PC-9 (cell line): ENCODE measurements at regions not wholly inside any gene's neighbourhood (a gene's known extent, or its start where the extent isn't known, plus 50 kb on each side); places are given as distances from the start of the nearest gene placed in this dataset.

ENCODE experiments used
- BruUV-seq: library from RNA; stranded (reverse); fragments of 400-500 nt; replicated peaks from 2 replicates; lab custom pipeline; 2021; lab: Mats Ljungman, UMichigan
- CTCF ChIA-PET: fragments of 300-600 bp; sonication (Branson Sonifier 250); formaldehyde crosslinking; loops from one replicate; lab custom pipeline; 2022; ENCODE audit warnings: antibody characterized with exemption; lab: Charles Lee
- POLR2A ChIA-PET: fragments of 300-600 bp; sonication (Branson Sonifier 250); formaldehyde crosslinking; loops from one replicate; lab custom pipeline; 2022; ENCODE audit warnings: antibody characterized with exemption; ENCODE audit not compliant: unreplicated experiment; lab: Charles Lee
- DNase-seq, 2 experiments: peaks; one replicate each; pipeline versions ENCODE4 v3.0.0 to v3.0.0-alpha.2; 2015 to 2022; ENCODE audit warnings: mixed read lengths in 1 of 2
- H2AFZ ChIP-seq: fragments of 200-600 bp; sonication (generic); 2 replicates; pipeline ENCODE4 v1.8.1; 2017; ENCODE audit warnings: antibody characterized with exemption
- H3F3A ChIP-seq: fragments of 200-600 bp; sonication (generic); 2 replicates; pipeline ENCODE4 v1.8.1; 2017; ENCODE audit warnings: antibody characterized with exemption, mild to moderate bottlenecking, low read depth; ENCODE audit not compliant: insufficient read depth
- H3K27ac ChIP-seq: fragments of 200-600 bp; sonication (generic); 2 replicates; pipeline ENCODE4 v1.6.1; 2016; ENCODE audit warnings: mixed run types
- H3K27me3 ChIP-seq: fragments of 200-600 bp; sonication (generic); 2 replicates; pipeline ENCODE4 v1.6.1; 2016; ENCODE audit warnings: low read depth, mixed run types; ENCODE audit not compliant: insufficient read depth
- H3K36me3 ChIP-seq: fragments of 200-600 bp; sonication (generic); 2 replicates; pipeline ENCODE4 v1.6.1; 2016; ENCODE audit warnings: low read depth, mixed run types
- H3K4me1 ChIP-seq: fragments of 200-600 bp; sonication (generic); replicated peaks from 2 replicates; pipeline ENCODE4 v1.6.1; 2016; ENCODE audit warnings: mixed run types; ENCODE audit not compliant: insufficient read depth
- H3K4me2 ChIP-seq: fragments of 200-600 bp; sonication (generic); 2 replicates; pipeline ENCODE4 v1.6.1; 2017; ENCODE audit warnings: mixed run types
- H3K4me3 ChIP-seq: fragments of 200-600 bp; sonication (generic); 2 replicates; pipeline ENCODE4 v1.6.1; 2016; ENCODE audit warnings: mixed run types
- H3K79me2 ChIP-seq: fragments of 200-600 bp; sonication (generic); 2 replicates; pipeline ENCODE4 v1.6.1; 2017; ENCODE audit warnings: low read depth, mixed run types
- H3K9me2 ChIP-seq: fragments of 200-600 bp; sonication (generic); 2 replicates; pipeline ENCODE4 v1.8.1; 2017; ENCODE audit warnings: mild to moderate bottlenecking; ENCODE audit not compliant: insufficient read depth
- H3K9me3 ChIP-seq: fragments of 200-600 bp; sonication (generic); 2 replicates; pipeline ENCODE4 v1.8.1; 2016; ENCODE audit warnings: low read depth; ENCODE audit not compliant: insufficient read depth
- H4K20me1 ChIP-seq: fragments of 200-600 bp; sonication (generic); 2 replicates; pipeline ENCODE4 v1.8.1; 2017; ENCODE audit not compliant: insufficient read depth
- EZH2 ChIP-seq: fragments of 200-600 bp; sonication (generic); IDR thresholded peaks from 2 replicates; pipeline ENCODE4 v1.8.0; 2017; ENCODE audit warnings: antibody characterized with exemption, low read depth
- intact Hi-C: fragments of 100-400 bp; cut with micrococcal nuclease; formaldehyde crosslinking; loops from one replicate; pipeline ENCODE4 v1.10.0; 2022; ENCODE audit not compliant: unreplicated experiment
- TF ChIP-seq, protein P1 (sequence below): fragments of 200-600 bp; sonication (generic); conservative IDR thresholded peaks from 2 replicates; pipeline ENCODE4 v1.6.1; 2017; ENCODE audit warnings: mixed run types, antibody characterized with exemption, mild to moderate bottlenecking, moderate library complexity

DNA sequence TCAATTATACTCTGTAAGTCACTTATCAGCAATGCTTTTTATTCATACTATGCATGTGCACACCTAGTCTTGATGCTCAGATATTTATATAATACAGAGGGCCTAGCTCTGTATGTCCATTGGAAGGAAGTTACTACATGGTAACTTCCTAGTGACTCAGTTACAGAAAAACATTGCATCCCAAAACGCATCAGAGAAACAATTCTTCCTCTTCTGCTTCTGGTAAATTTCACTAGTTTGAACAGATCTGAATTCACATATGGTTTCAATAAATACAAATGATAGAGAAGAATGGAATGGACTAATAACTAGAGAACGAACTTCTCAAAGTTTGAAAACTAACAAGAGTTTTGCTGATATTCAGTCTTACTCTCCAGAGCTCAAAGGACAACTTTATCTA is 811.3 kb upstream of the ADGRL2 start:
- ChIA-PET POLR2A (no interaction called here), CTCF (no interaction called here)
- Histone ChIP-seq H4K20me1 (no peaks in the 10 kb centered on the region), H3K36me3 (no peaks in the 10 kb centered on the region), H3K9me3 (no peaks in the 10 kb centered on the region), H3K4me1 (no peaks in the 10 kb centered on the region), H3K4me2 (no peak overlapping the region), H3K79me2 (no peaks in the 10 kb centered on the region), H3F3A (no peaks in the 10 kb centered on the region), H3K27me3 (no peaks in the 10 kb centered on the region), H3K27ac (no peak overlapping the region), H2AFZ (no peak overlapping the region), H3K9me2 (no peaks in the 10 kb centered on the region), H3K4me3 (no peak overlapping the region)
- BruUV-seq: no TSS peak
- intact Hi-C loops: no loop called here
- DNase-seq: no peak
- TF ChIP-seq EZH2: no peak
- TF ChIP-seq, protein P1, sequence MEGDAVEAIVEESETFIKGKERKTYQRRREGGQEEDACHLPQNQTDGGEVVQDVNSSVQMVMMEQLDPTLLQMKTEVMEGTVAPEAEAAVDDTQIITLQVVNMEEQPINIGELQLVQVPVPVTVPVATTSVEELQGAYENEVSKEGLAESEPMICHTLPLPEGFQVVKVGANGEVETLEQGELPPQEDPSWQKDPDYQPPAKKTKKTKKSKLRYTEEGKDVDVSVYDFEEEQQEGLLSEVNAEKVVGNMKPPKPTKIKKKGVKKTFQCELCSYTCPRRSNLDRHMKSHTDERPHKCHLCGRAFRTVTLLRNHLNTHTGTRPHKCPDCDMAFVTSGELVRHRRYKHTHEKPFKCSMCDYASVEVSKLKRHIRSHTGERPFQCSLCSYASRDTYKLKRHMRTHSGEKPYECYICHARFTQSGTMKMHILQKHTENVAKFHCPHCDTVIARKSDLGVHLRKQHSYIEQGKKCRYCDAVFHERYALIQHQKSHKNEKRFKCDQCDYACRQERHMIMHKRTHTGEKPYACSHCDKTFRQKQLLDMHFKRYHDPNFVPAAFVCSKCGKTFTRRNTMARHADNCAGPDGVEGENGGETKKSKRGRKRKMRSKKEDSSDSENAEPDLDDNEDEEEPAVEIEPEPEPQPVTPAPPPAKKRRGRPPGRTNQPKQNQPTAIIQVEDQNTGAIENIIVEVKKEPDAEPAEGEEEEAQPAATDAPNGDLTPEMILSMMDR: no peak

DNA sequence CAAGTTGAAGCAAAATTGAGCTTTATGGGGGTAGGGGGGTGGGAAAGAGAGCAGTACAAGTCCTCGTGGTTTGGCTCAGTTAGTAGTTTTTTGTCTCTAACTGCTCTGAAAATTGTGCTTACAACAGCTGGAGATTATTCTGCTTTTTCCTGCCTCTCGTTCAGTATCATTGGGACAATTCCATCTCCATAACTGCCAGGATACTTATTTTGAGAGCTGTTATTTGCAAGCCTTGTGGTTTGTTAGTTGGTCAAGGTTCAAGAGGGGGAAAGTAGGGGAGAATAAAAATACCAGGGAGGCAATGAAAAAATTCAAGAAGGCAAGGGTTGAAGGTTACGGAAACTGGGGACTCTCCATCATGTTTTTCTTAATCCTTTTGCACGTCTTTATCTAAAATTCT is 811.8 kb upstream of the ADGRL2 start:
- DNase-seq: no peak
- CTCF ChIA-PET: no interaction called here
- no TSS peak for BruUV-seq
- H3K9me3 ChIP-seq: no peaks in the 10 kb centered on the region
- H3F3A ChIP-seq: no peaks in the 10 kb centered on the region
- POLR2A ChIA-PET: no interaction called here
- H2AFZ ChIP-seq: no peak overlapping the region
- no peak overlapping the region for H3K4me3 ChIP-seq
- no peak overlapping the region for H3K27ac ChIP-seq
- no peaks in the 10 kb centered on the region for H3K79me2 ChIP-seq
- no peaks in the 10 kb centered on the region for H3K4me1 ChIP-seq
- no peaks in the 10 kb centered on the region for H3K9me2 ChIP-seq
- intact Hi-C loops: no loop called here
- no peaks in the 10 kb centered on the region for H4K20me1 ChIP-seq
- H3K4me2 ChIP-seq: no peak overlapping the region
- H3K27me3 ChIP-seq: no peaks in the 10 kb centered on the region
- no peaks in the 10 kb centered on the region for H3K36me3 ChIP-seq
- TF ChIP-seq, protein P1: no peak
- no peak for TF ChIP-seq EZH2

DNA sequence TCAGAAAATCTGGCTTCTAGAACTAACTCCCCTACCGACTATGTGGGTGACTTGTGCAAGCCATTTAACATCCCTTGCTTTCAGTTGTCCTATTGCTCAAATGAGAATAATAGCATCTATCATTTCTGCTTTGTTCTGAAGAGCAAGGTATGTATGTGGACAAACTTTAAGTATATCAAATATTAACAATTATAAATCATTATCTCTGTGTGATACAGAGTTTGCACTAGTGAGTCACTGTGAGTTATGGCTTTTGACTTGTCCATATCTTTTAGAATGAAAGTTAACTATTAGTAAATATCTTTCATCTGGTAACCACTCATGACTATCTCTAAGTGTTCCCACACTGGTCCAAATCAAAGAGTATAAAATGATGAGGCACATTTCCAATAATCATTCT is 812.9 kb upstream of the ADGRL2 start:
- Histone ChIP-seq H3K27me3 (no peaks in the 10 kb centered on the region), H3K9me2 (no peaks in the 10 kb centered on the region), H3K27ac (no peak overlapping the region), H3K79me2 (no peaks in the 10 kb centered on the region), H4K20me1 (no peaks in the 10 kb centered on the region), H3K4me2 (no peak overlapping the region), H3F3A (no peaks in the 10 kb centered on the region), H3K4me1 (no peaks in the 10 kb centered on the region), H3K4me3 (no peak overlapping the region), H2AFZ (no peak overlapping the region), H3K36me3 (no peaks in the 10 kb centered on the region), H3K9me3 (no peaks in the 10 kb centered on the region)
- ChIA-PET POLR2A (no interaction called here), CTCF (no interaction called here)
- no TSS peak for BruUV-seq
- intact Hi-C loops: no loop called here
- DNase-seq: no peak
- no peak for TF ChIP-seq EZH2
- TF ChIP-seq, protein P1: no peak
